NCI-H526 treated with DMSO at 0.1 percent for 48 hours (cell line): ENCODE measurements at regions not wholly inside any gene's neighbourhood (a gene's known extent, or its start where the extent isn't known, plus 50 kb on each side); places are given as distances from the start of the nearest gene placed in this dataset.

Source experiments
- DNase-seq: peaks from one replicate; lab custom pipeline; 2025; lab: John Stamatoyannopoulos, UW

DNA sequence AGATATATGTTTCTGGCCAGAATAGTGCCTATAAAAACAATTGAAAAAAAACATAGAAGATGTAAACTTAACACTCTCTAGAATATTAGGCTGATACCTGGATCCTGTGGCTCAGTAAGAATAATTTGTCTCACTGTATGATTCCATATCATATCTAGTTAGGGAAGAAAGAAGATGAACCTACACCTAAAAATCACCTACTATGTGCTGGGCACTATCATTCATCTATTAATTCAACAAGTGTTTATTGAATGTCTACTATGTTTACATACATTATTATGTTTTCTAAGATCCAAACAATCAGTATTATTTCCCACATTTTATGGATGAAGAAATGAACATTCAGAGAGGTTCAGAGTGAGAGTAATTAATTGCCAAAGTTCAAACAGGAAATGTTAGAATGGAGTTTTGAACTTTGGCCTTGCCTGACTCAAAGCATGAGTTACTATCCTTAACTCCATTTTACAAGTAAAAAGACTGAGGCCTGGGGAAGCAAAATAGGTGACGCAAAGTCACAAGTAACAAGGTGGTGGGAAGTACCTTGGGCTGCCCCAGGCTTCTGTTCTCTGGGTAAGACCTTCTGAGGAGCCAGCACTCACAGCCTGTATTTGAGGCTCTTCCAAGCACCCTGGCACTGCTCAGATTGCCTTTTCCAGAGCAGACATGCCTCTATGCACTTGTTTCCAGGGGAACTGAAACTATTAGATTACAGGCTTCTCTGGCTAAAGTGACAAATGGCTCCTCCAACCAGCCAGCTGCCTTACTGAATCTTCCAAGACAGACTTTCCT is 111.1 kb upstream of the ACSL4 start:
- DNase-seq, result no peak

DNA sequence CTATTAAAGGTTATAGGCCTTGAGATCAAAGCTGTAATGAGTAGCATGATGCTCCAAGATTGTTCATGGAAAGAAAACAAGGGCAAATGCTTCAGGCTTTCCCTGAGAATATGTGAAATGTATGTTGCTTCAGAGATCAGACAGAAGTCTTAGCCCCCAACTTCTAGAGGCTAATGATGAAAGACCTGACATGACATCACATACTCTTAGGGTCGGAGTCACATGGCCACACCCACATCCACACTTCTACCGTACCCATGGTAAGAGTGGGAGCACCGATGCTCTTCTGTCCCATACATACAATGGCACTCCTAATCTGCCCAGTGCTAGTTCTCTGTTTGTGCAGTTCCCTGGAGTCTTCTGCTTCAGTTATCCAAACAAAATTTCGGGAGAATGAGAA is 111.9 kb upstream of the ACSL4 start:
- DNase-seq, result no peak

DNA sequence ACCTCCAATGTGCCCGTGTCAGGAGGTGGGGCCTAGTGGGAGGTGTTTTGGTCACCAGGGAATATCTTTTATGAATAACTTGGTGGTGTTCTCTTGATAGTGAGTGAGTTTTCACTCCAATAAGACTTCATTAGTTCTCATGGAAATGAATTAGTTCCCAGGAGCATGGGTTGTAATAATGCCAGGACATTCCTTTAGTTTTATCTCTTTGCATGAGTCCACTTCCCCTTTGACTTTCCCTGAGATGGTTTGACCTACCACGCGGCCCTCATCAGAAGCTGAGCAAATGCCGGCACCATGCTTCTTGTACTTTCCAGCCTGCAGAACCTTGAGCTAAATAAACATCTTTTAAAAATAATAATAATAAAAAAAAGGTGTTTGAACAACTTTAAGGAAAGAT is 112.9 kb upstream of the ACSL4 start:
- DNase-seq, result no peak

DNA sequence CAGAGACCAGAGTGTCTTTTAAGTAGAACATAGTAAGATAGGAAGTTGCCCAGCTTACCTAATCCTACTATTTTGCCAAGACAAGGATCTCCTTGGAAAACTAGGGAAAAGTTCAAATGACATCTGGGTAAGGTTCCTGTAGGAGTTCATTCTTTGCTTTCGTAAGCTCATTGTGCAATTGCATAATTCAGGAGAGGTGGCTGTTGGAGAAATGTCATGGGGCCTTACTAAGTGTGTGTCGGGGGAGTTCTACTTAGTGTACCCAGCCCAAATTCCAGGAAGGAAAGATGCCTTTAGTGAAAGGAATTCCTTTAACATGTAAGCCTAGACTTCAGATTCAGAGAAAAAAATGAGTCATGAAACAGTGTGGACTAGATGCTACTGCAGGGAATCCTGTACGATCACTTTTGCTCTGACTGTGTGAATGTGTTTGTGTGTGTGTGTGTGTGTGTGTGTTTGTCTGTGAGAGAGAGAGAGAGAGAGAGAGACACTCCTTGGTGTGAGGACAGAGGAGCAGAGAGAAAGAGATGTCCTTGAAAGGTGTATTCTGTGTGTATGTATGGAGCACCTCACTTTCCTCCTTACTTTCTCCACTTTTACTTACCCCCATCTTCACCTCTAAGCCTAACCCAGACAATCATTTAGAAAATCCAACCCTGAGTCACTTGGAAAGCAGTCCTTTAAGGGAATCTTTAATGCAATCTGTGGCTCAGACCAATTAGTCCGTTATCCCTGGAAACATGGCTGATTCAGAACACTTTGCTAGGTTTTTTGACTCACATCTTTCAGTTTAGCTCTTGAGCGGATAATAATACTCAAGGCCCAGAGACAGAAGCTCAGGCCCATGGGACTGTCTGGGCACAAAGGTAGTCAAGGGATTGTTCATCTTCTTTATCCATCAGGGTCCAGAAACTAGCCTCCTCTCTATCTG is 114.5 kb upstream of the ACSL4 start:
- no peak for DNase-seq

DNA sequence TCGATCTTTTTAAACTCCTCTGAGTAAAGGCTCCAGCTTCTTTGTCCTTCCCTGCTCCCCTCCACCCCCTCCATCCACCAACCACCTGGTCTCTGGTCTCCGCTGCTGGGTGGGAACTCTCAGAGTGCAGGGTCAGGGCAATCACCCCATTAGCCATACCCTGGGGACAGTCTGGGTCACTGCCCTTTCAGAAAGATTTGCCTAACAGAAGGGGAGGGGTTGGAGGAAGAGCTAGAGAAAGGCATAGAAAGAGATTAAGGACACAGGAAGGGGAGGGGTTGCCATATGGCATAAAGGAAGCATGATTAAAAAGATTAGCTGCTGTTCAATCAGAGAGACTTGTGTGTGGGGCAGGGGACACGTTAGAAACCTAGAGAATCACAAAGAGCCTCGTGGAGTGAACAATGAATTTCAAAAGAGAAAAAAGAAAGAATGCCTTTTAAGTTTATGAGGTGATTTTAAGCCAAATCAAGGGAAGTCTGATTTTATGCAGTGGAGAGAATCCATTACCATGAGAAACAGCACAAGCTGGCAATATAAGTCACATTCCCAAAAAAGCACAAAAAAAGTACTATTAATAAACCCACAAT is 115.5 kb upstream of the ACSL4 start:
- DNase-seq, result no peak

DNA sequence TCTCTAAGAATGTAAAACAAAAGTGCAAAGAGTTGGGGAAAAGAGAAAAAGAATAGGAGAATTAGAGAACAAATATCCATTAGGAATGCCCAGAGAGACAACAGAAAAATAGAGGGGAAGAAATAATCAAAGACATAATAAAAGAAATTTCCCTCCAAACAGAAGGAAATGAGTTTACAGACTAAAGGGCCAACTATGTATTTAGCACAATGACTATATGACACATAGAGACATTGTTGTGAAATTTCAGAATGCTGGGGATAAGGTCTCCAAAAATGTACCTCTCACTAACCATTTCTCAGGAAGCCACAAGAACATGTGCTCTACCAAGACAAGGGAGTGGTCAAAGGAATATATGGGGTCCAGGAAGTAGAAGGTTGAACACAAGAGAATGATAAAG is 121.0 kb upstream of the ACSL4 start:
- no peak for DNase-seq

DNA sequence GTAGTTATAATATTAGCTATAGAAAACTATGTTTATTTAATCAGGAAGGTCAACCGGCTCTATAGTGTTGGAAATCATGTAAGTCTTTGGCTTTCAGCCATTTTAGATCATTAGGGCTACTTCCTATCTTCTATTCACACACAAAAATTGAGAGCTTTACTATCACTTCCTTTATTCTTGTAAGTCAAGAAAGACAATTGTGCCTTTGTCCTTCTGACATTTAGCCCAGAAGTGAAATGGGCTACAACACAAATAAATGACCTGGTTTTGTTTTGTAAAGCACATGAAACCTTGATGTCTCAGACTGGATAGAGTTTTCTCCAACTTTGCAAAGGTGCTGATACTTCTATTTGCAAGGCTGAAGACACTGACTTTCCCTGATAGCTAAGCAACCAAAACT is 122.4 kb upstream of the ACSL4 start:
- no peak for DNase-seq

DNA sequence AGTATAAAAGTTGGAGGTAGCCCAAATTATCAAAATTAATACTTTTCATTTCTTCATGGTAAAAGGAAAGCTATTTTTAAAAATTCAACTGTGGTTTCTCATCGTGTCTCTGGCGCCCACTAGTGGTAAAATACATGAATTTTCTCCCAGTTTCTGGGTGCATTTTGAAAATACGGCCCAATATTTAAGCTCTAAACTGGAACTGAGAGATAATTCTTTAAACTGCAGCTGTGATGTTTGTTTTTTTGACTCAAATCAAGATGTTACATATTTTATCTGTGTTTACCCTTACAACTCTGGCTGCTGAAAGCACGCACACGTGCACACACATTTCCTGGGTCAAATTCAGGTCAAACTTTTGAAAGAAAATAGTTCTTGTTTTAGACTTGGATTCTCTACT is 123.9 kb upstream of the ACSL4 start:
- DNase-seq, result no peak

DNA sequence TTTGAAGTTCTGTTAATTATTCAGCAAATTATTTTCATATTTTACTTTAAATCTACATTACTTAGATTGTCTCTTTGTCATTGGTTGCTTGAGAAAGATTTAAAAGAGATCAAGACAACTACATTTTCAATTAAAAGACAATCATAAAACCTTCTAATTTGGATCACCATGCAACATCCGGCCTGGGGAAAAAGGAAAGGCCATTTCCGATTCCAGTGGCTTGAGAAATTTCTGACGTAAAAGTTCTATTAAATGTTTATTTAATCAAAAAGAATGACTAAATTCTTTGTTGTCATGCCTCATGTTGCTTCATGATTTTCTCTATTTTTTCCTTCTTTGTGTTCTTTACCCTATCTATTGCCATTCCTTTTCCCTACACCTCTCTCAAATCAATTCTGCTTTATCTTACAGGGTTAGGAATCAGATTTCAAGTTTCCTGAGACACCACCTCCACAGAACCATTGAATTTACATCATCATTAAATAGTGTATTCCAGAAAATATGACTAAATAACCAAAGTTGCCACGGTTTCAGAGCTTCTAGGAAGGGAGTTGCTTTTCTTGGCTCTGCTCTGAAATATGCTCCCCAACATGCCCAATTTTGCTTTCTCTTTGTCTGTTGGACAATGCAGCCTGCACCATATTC is 124.6 kb upstream of the ACSL4 start:
- DNase-seq, result no peak

DNA sequence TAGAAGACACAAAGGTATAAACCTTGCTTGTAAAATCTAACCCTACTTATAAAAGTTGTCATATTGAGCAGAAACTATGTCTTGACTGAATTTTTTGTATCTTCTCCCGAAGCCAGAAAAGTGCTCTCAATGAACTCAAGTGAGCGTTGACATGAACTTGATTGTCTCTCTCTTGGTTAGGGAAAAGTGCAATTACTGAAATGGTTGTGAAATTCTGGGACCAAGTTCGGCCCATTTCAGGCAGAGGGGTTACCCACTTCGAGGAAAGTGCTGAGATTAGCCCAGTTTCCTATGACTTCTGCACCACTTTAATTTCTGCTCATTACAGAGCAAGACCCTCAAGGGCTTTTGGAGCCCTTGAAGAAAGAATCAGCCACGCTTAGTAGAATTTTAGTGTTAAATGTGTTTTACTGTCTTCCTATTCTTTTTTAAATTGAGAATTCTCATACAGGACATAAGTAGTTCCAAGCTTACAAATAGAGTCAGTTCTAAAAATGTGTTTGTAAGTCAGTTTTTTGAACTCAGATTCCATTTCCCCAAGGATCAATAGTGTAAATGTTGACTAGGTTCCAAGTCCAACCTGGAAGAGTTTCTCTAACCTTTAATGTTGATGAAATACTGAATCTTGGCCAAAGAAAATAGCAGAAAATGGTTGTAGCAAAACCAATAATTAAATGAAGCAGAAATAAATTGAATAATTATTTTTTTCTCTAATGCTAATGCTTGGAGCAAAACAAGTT is 125.7 kb upstream of the ACSL4 start:
- DNase-seq, result no peak

DNA sequence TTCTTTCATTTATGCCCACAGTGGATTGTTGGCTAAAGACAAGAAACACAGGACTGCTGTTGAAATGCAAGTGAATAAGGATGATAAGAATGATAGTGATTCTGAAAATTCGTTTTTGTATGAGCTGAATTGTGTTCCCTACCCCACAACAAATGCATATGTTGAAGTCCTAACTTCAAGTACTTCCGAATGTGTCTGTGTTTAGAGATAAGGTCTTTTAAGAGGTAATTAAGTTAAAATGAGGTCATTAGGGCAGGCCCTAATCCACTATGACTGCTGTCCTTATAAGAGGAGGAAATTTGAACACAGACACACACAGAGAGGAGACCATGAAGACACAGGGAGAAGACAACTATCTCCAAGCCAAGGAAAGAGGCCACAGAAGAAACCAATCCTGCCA is 126.6 kb upstream of the ACSL4 start:
- DNase-seq, result no peak

DNA sequence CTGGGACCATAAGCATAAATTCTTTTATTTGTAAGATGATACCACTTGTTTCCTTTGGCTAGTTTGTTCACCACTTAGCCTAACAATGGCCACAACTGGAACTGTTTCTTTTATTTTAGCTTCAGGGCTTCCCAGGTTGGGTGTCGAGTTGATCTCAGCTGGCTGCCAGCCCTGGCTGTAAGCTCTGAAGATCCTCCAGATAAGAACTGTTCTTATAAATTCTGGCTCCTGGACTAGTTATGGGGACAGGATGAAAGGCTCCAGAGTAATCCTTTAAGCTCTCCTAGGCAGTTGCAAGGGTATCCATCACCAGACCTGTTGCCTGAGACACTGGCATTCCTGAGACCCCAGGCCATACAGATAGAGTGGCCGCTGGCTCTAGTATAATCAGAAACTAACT is 129.4 kb upstream of the ACSL4 start:
- DNase-seq, result no peak

DNA sequence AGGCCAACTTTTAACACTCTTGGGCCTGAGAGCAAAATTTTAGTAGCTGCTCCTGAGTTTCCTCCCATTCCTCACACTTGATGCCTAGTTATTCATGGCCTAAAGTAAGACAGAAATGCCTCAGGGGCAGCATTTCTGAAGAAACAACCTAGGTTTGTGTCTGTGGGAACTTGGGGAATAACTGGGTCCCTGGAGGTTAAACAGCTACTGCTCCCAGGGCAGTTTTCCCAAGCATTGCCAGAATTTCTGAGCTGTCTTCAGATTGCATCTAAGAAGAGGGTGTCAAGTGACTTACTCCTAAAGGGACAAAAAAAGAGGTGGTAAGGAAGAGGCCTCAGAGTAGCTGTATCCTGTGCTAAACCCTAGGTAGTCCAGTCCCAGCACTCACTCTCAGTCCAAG is 130.8 kb upstream of the ACSL4 start:
- no peak for DNase-seq

DNA sequence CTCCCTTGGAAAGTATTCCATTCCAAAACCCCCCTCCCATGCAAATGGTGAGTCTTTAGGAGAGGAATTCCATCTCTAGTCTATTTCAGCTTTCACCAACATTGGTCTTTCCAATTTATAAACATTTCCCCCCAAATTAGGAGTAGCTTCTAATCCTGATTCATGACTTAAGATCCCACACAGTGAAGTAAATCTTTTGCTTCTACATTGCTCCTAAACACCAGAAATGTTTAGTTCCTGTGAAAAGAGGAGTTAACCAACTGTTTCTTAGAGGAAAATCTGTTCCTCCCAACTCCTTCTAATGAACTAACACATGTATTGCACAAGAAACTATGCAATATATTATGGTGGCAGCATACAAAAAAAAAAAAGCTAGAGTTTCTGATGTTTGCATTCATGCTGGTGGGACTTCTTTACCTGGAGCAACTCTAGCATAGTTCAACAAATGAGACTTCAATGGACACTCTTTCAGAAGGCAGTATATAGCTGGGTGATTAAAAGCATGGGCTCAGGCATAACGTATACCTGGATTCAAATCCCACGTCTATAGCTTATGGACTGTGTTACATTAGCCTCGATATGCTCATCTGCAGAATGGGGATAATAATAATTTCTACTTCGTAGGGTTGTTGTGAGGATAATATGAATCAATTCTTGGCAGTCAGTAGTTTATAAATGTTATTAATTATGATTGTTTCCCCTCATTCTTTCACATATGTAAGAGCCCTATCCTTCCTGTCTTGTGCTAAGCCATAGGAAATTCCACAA is 131.6 kb upstream of the TMEM164 start:
- no peak for DNase-seq

DNA sequence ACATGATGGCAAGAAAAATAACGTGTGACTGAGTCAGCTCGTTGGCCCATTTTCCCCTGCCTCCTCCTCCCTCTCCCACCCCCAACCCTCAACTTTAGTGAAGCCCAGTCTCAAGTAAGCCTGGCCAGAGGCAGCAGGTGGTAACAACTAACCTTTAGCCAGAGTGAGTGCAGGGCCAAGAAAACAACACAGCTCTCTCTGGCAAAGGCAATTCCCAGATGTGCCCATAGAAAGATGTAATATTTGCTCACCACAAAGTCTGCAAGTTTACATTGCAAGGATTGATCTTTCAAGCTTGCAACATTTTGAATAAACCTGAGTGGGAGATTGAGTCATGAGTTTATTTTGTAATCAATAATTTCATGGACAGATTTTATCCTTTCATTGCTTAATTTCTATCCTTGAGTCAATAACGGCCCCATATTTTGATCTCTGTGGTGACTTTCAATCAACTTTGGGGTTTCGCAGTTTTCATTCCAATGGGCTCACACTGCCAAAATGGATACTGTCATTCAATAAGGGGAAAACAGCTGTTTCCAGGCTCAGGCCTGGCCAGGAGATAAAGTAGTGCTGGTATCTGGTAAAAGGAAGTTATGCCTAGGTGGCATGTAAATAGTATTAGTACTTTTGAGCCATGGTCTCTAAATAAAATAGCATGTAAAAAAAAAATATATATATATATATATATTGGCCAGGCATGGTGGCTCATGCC is 130.7 kb upstream of the TMEM164 start:
- DNase-seq, result no peak

DNA sequence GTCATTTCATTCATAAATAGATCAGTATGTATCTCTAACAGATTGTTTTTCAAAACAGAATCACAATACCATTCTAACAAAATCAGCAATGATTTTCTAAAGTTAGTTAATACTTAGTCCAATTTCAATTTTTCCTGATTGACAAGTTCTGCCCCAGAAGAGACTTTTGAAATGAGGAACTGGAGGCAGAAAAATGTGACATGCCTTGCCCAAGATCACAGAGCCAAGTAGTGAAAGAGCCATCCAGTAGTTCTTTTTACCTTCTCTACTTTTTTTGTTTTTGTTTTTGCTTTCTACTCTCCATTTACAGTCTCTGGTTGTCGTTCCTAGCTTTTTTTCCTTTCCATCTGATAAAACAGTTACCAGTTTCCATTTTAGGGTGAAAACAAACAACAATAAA is 129.3 kb upstream of the TMEM164 start:
- no peak for DNase-seq

DNA sequence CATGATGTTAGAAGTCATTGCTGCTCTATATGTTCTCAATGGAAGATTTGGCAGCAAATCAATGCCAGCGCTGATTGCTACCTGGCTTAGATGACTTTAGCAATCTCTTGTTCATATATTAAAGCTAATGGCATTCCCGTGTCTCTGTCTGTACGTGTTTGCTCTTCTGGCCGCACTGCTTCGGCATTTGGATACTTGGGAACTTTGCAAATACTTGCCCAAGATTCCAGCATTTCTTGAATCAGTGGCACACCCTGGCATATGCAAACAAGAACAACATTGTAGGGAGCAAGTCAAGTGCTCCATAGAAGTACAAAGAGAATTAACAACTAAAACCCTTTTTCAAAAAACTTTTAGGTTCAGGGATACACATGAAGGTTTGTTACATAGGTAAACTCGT is 128.9 kb upstream of the TMEM164 start:
- DNase-seq, result no peak

DNA sequence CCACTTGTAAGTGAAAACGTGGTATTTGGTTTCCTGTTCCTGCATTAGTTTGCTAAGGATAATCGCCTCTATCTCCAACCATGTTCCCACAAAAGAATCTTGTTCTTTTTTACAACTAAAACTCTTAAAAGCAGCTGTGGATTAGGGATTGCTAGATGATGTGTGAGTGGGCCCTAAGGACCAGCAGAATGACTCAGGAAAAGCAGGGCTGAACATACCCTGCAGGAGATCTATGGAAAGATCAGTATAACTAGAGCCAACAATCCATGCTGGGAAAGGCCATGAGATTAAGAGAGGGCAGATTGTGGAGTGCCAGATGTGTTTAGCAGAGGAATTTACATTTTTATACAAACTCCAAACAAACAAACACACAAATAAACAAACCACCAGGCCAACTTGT is 128.4 kb upstream of the TMEM164 start:
- DNase-seq, result no peak

DNA sequence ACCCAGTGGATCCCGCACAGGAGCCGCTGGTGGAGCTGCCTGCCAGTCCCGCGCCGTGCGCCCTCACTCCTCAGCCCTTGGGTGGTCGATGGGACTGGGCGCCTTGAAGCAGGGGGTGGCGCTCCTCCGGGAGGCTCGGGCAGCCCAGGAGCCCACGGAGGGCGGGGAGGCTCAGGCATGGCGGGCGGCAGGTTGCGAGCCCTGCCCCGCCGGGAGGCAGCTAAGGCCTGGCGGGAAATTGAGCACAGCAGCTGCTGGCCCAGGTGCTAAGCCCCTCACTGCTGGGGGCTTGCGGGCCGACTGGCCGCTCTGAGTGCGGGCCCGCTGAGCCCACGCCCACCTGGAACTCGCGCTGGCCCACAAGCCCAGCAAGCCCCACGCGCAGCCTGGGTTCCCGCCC is 127.1 kb upstream of the TMEM164 start:
- DNase-seq, result no peak

DNA sequence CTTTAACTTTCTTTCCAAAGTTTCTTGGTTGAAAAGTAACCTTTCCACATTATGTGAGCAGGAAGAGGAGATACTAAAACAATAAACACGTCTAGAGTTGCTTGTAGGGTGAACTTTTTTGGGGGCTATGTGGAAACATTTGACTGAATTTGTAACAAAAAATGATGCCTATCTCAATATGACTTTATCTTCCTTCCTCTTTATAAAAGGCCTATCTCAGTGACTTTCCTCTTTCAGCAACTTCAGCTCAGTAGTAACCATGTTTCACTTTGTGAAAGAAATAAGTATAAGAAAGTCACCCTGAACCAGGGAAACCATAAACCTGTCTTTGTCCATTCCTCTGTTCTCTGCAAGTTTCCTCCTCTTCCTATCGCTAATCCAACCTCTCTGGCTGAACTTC is 124.7 kb upstream of the TMEM164 start:
- DNase-seq, result no peak
